ENCODE measurements at regions not wholly inside any gene's neighbourhood (a gene's known extent, or its start where the extent isn't known, plus 50 kb on each side); places are given as distances from the start of the nearest gene placed in this dataset.
"Not testable (repeated sequence)": the region's sequence is repeated elsewhere in the genome, so short reads cannot be mapped to it uniquely, and the experiment has no call there.

- TF ChIP-seq CTCF (conservative IDR thresholded peaks at IDR 0.05; ENCODE audit: low read depth, low read length); EZH2phosphoT487 (IDR thresholded peaks at IDR 0.05; ENCODE audit: borderline replicate concordance, low read length); EZH2 (IDR thresholded peaks at IDR 0.05; ENCODE audit: low read length, unreplicated experiment): not testable (repeated sequence)
Measured at GRCh38 chr3:26024206-26024605, 234.3 kb downstream of the OXSM start.
